PC-3 (cell line): ENCODE measurements at regions not wholly inside any gene's neighbourhood (a gene's known extent, or its start where the extent isn't known, plus 50 kb on each side); places are given as distances from the start of the nearest gene placed in this dataset.

Source experiments
- ATAC-seq: fragments of 200-7000 bp; cut with Tn5 transposase; 2 replicates; pipeline ENCODE4 v1.9.1; 2020; ENCODE audit warnings: mild to moderate bottlenecking, moderate library complexity
- BruUV-seq: library from RNA; stranded (reverse); fragments of 400-500 nt; replicated peaks from 2 replicates; lab custom pipeline; 2021; lab: Mats Ljungman, UMichigan
- CTCF ChIA-PET: fragments of 300-600 bp; sonication (Branson Sonifier 250); formaldehyde crosslinking; loops from one replicate; lab custom pipeline; 2022; ENCODE audit warnings: antibody characterized with exemption; lab: Charles Lee
- POLR2A ChIA-PET: fragments of 300-600 bp; sonication (Branson Sonifier 250); formaldehyde crosslinking; loops from one replicate; lab custom pipeline; 2022; ENCODE audit warnings: antibody characterized with exemption; ENCODE audit not compliant: unreplicated experiment; lab: Charles Lee
- DNase-seq: peaks from one replicate; pipeline ENCODE4 v3.0.0-alpha.2; 2015
- H2AFZ ChIP-seq: fragments of 300-600 bp; sonication (generic); 2 replicates; pipeline ENCODE4 v1.6.0; 2016; ENCODE audit warnings: antibody characterized with exemption, low read length
- H3F3A ChIP-seq: fragments of 300-600 bp; sonication (generic); one replicate; pipeline ENCODE4 v1.6.0; 2017; ENCODE audit warnings: antibody characterized with exemption, low read length, control low read depth, mild to moderate bottlenecking; ENCODE audit not compliant: unreplicated experiment
- H3K27ac ChIP-seq: fragments of 300-600 bp; sonication (generic); 2 replicates; pipeline ENCODE4 v1.5.1; 2016; ENCODE audit warnings: mild to moderate bottlenecking, low read length
- H3K27me3 ChIP-seq: fragments of 300-600 bp; sonication (generic); 2 replicates; pipeline ENCODE4 v1.6.1; 2016; ENCODE audit warnings: low read length, mixed read lengths
- H3K36me3 ChIP-seq: fragments of 300-600 bp; sonication (generic); 2 replicates; pipeline ENCODE4 v1.6.1; 2016; ENCODE audit warnings: low read depth, mixed run types, low read length, mixed read lengths
- H3K4me1 ChIP-seq: fragments of 300-600 bp; sonication (generic); 2 replicates; pipeline ENCODE4 v1.5.1; 2016; ENCODE audit warnings: low read length; ENCODE audit not compliant: insufficient read depth
- H3K4me2 ChIP-seq: fragments of 300-600 bp; sonication (generic); 2 replicates; pipeline ENCODE4 v1.6.0; 2016; ENCODE audit warnings: low read length
- H3K4me3 ChIP-seq: fragments of 300-600 bp; sonication (generic); 2 replicates; pipeline ENCODE4 v1.5.1; 2016; ENCODE audit warnings: mild to moderate bottlenecking, low read length, mixed read lengths
- H3K79me2 ChIP-seq: fragments of 300-600 bp; sonication (generic); 2 replicates; pipeline ENCODE4 v1.6.1; 2017; ENCODE audit warnings: low read length, mixed read lengths
- H3K9ac ChIP-seq: fragments of 300-600 bp; sonication (generic); 2 replicates; pipeline ENCODE4 v1.6.0; 2016; ENCODE audit warnings: mild to moderate bottlenecking, low read length
- H3K9me2 ChIP-seq: fragments of 300-600 bp; sonication (generic); replicated peaks from 2 replicates; pipeline ENCODE4 v1.6.1; 2016; ENCODE audit warnings: mixed run types, low read length, mixed read lengths
- H3K9me3 ChIP-seq: fragments of 300-600 bp; sonication (generic); 2 replicates; pipeline ENCODE4 v1.6.1; 2016; ENCODE audit warnings: low read length, mixed read lengths
- H4K20me1 ChIP-seq: fragments of 300-600 bp; sonication (generic); 2 replicates; pipeline ENCODE4 v1.6.1; 2016; ENCODE audit warnings: low read length, mixed read lengths
- CTCF ChIP-seq: fragments of 300-600 bp; sonication (generic); conservative IDR thresholded peaks from 2 replicates; pipeline ENCODE4 v1.5.1; 2017; ENCODE audit warnings: antibody characterized with exemption, low read depth, mild to moderate bottlenecking, low read length
- EZH2 ChIP-seq: fragments of 300-600 bp; sonication (generic); IDR thresholded peaks from one replicate; pipeline ENCODE4 v1.6.1; 2017; ENCODE audit warnings: antibody characterized with exemption, mild to moderate bottlenecking, low read length; ENCODE audit not compliant: unreplicated experiment
- EZH2phosphoT487 ChIP-seq: fragments of 300-600 bp; sonication (generic); IDR thresholded peaks from 2 replicates; pipeline ENCODE4 v1.6.1; 2018; ENCODE audit warnings: mild to moderate bottlenecking, antibody characterized with exemption, low read length, borderline replicate concordance
- intact Hi-C: fragments of 100-400 bp; cut with micrococcal nuclease; formaldehyde crosslinking; loops from 2 replicates; pipeline ENCODE4 v1.9.0; 2023

GRCh38 chr15:22226034-22226790, 145.9 kb downstream of the OR4M2 start:
- Histone ChIP-seq H3K79me2 (no peaks in the 10 kb centered on the region), H3K36me3 (no peaks in the 10 kb centered on the region), H3K9me2 (no peaks in the 10 kb centered on the region), H3K9ac (no peak overlapping the region), H3K27me3 (no peaks in the 10 kb centered on the region), H3F3A (no peaks in the 10 kb centered on the region), H2AFZ (no peak overlapping the region), H3K4me3 (no peak overlapping the region), H3K4me1 (no peaks in the 10 kb centered on the region), H3K4me2 (no peak overlapping the region), H4K20me1 (no peaks in the 10 kb centered on the region), H3K27ac (no peak overlapping the region), H3K9me3 (peaks cover 22% of the 10 kb centered on the region)
- no TSS peak for BruUV-seq
- POLR2A ChIA-PET: no interaction called here
- CTCF ChIA-PET: no interaction called here
- intact Hi-C loops: no loop called here
- DNase-seq (no peak), ATAC-seq (no peak)
- TF ChIP-seq EZH2: no peak
- TF ChIP-seq EZH2phosphoT487: no peak
- TF ChIP-seq CTCF: no peak

GRCh38 chr15:22227411-22228100, 147.2 kb downstream of the OR4M2 start:
- ChIA-PET POLR2A (no interaction called here), CTCF (no interaction called here)
- no TSS peak for BruUV-seq
- TF ChIP-seq EZH2 (no peak), EZH2phosphoT487 (no peak), CTCF (no peak)
- Histone ChIP-seq H3K27me3 (no peaks in the 10 kb centered on the region), H3K36me3 (no peaks in the 10 kb centered on the region), H3K9ac (no peak overlapping the region), H3K4me3 (no peak overlapping the region), H3K9me2 (no peaks in the 10 kb centered on the region), H3K4me1 (no peaks in the 10 kb centered on the region), H3K27ac (no peak overlapping the region), H3K4me2 (no peak overlapping the region), H4K20me1 (no peaks in the 10 kb centered on the region), H3K79me2 (no peaks in the 10 kb centered on the region), H3F3A (no peaks in the 10 kb centered on the region), H2AFZ (no peak overlapping the region), H3K9me3 (peaks cover 22% of the 10 kb centered on the region)
- intact Hi-C loops: no loop called here
- DNase-seq (no peak), ATAC-seq (no peak)
